HEK293 (cell line): ENCODE measurements at regions not wholly inside any gene's neighbourhood (a gene's known extent, or its start where the extent isn't known, plus 50 kb on each side); places are given as distances from the start of the nearest gene placed in this dataset.

Source experiments
- CTCF ChIP-seq: fragments of 450-650 bp; formaldehyde crosslinking; IDR thresholded peaks from 2 replicates; pipeline ENCODE4 v1.5.1; 2016; ENCODE audit warnings: missing biosample characterization, missing genetic modification characterization
- SP2 ChIP-seq: fragments of 450-650 bp; formaldehyde crosslinking; IDR thresholded peaks from 2 replicates; pipeline ENCODE4 v1.5.1; 2016; ENCODE audit warnings: missing biosample characterization, missing genetic modification characterization
- TCF7L2 ChIP-seq: IDR thresholded peaks from 2 replicates; pipeline ENCODE4 v1.6.1; 2011; ENCODE audit warnings: low read depth, mild to moderate bottlenecking, inconsistent platforms, low read length, moderate library complexity, borderline replicate concordance
- ZBTB20 ChIP-seq: fragments of 450-650 bp; formaldehyde crosslinking; IDR thresholded peaks from 2 replicates; pipeline ENCODE4 v1.5.1; 2016; ENCODE audit warnings: missing biosample characterization, missing genetic modification characterization
- ZBTB44 ChIP-seq: fragments of 450-650 bp; IDR thresholded peaks from 2 replicates; pipeline ENCODE4 v1.5.1; 2018; ENCODE audit warnings: missing biosample characterization, mild to moderate bottlenecking, missing genetic modification characterization
- ZNF133 ChIP-seq: fragments of 450-650 bp; formaldehyde crosslinking; IDR thresholded peaks from 2 replicates; pipeline ENCODE4 v1.5.1; 2016; ENCODE audit warnings: missing biosample characterization, missing genetic modification characterization
- ZNF354C ChIP-seq: fragments of 450-650 bp; formaldehyde crosslinking; IDR thresholded peaks from 2 replicates; pipeline ENCODE4 v1.5.1; 2016; ENCODE audit warnings: missing biosample characterization, missing genetic modification characterization, low read depth, borderline replicate concordance
- ZNF707 ChIP-seq: fragments of 450-650 bp; formaldehyde crosslinking; IDR thresholded peaks from 2 replicates; pipeline ENCODE4 v1.5.1; 2016; ENCODE audit warnings: missing biosample characterization, missing genetic modification characterization
- ZNF76 ChIP-seq: fragments of 450-650 bp; formaldehyde crosslinking; IDR thresholded peaks from 2 replicates; pipeline ENCODE4; 2016; ENCODE audit warnings: low read depth, missing biosample characterization, missing genetic modification characterization, borderline replicate concordance

GRCh38 chr2:209194717-209195116, 229.1 kb upstream of the MAP2 start:
- TF ChIP-seq CTCF (no peak), ZNF76 (tag by site-specific recombination) (no peak), SP2 (tag by site-specific recombination) (no peak), ZNF133 (tag by site-specific recombination) (no peak), TCF7L2 (no peak), ZBTB44 (tag by site-specific recombination) (no peak), ZNF354C (no peak), ZNF707 (tag by site-specific recombination) (no peak), ZBTB20 (tag by site-specific recombination) (no peak)
